ENCODE measurements at regions not wholly inside any gene's neighbourhood (a gene's known extent, or its start where the extent isn't known, plus 50 kb on each side); places are given as distances from the start of the nearest gene placed in this dataset.

- TF ChIP-seq POLR2A (IDR thresholded peaks at IDR 0.05): no peak
- TF ChIP-seq, protein P1, sequence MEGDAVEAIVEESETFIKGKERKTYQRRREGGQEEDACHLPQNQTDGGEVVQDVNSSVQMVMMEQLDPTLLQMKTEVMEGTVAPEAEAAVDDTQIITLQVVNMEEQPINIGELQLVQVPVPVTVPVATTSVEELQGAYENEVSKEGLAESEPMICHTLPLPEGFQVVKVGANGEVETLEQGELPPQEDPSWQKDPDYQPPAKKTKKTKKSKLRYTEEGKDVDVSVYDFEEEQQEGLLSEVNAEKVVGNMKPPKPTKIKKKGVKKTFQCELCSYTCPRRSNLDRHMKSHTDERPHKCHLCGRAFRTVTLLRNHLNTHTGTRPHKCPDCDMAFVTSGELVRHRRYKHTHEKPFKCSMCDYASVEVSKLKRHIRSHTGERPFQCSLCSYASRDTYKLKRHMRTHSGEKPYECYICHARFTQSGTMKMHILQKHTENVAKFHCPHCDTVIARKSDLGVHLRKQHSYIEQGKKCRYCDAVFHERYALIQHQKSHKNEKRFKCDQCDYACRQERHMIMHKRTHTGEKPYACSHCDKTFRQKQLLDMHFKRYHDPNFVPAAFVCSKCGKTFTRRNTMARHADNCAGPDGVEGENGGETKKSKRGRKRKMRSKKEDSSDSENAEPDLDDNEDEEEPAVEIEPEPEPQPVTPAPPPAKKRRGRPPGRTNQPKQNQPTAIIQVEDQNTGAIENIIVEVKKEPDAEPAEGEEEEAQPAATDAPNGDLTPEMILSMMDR (IDR thresholded peaks at IDR 0.05): no peak
These were observed 583.0 kb upstream of the ROBO1 start for GRCh38 chr3:80350771-80351170.

All from esophagus squamous epithelium (tissue), 4 donors.